Stomach smooth muscle (tissue), 2 donors: ENCODE measurements at regions not wholly inside any gene's neighbourhood (a gene's known extent, or its start where the extent isn't known, plus 50 kb on each side); places are given as distances from the start of the nearest gene placed in this dataset.
"Not testable (repeated sequence)": the region's sequence is repeated elsewhere in the genome, so short reads cannot be mapped to it uniquely, and the experiment has no call there.

Source experiments
- H3K27ac ChIP-seq: one replicate; pipeline ENCODE4 v1.7.0; 2013; ENCODE audit warnings: mild to moderate bottlenecking, low read length, inconsistent platforms
- H3K27me3 ChIP-seq, 2 donors: one replicate each; pipeline ENCODE4 v1.7.0; 2013; ENCODE audit warnings: low read length in 2 of 2; ENCODE audit not compliant: insufficient read depth in 2 of 2, control insufficient read depth in 1 of 2
- H3K36me3 ChIP-seq, 2 donors: one replicate each; pipeline ENCODE4 v1.7.0; 2013; ENCODE audit warnings: low read length in 2 of 2; ENCODE audit not compliant: control insufficient read depth in 2 of 2, insufficient read depth in 2 of 2
- H3K4me1 ChIP-seq: one replicate; pipeline ENCODE4 v1.7.0; 2013; ENCODE audit warnings: low read length; ENCODE audit not compliant: control insufficient read depth, insufficient read depth
- H3K4me3 ChIP-seq, 2 donors: one replicate each; pipeline ENCODE4 v1.7.0; 2013; ENCODE audit warnings: low read length in 2 of 2
- H3K9ac ChIP-seq, 2 donors: one replicate each; pipeline ENCODE4 v1.7.0; 2013; ENCODE audit warnings: low read length in 2 of 2, mild to moderate bottlenecking in 1 of 2
- H3K9me3 ChIP-seq, 2 donors: one replicate each; pipeline ENCODE4 v1.7.0; 2013; ENCODE audit warnings: low read length in 2 of 2; ENCODE audit not compliant: control insufficient read depth in 2 of 2
- donor health status: healthy.
- donor health status: Pancreatic carcinoma.

DNA sequence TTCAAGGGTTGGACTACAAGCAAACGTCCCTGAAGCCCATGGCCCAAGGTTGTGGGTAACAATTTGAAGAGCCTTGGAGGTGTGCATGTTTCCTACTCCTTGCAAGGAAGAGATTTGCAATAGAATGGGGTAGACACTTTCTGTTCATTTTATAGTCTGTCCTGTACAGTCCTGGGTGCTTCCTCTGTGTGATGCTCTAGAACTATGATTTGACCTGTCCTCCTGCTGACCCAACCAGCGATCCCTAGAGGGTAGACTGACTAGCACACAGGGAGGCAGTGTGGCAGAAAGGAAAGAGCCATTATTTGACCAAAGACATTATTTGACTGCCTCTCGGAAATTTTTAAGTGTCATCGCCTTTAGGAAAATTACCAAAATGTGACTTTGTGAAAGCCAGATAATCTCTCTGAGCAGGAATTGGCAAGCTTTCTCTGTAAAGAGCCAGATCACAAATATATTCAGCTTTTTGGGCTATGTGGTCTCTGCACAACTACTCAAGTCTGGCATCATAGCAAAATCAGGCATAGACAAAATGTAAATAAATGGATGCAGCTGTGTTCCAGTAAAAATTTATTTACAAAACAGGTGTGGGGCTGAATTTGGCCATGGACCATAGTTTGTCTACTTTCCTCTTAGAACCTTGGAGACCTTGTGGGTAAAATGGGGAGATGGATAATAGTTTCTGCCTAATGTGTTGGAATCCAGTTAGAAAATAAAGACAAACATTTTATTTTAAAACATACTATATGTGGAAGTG, 106.8 kb downstream of the DMRT2 start:
- no peak overlapping the region for H3K4me3 ChIP-seq
- no peaks in the 10 kb centered on the region for H3K27me3 ChIP-seq
- no peak overlapping the region for H3K27ac ChIP-seq
- H3K36me3 ChIP-seq: no peaks in the 10 kb centered on the region
- H3K9ac ChIP-seq: no peak overlapping the region
- no peaks in the 10 kb centered on the region for H3K9me3 ChIP-seq
- H3K4me1 ChIP-seq: no peaks in the 10 kb centered on the region

DNA sequence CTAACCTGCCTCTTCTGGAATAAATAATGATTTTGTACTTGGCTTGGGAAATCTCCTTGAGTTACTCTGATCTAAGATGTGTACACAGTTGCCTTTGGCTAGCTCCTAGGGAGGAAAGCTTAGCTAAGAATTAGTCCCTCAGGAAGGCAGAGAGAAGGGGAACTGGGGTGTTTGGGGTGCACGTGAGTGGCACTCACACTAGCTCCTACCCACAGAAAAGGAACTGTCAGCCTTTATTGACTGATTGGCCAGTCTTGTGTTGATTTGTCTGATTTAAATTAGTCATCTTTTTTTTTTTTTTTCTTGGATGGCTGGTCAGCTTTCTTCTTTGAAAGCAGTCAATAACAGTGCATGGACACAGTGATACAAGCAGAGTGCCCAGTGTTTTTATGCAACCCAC, 107.7 kb downstream of the DMRT2 start:
- no peak overlapping the region for H3K9ac ChIP-seq
- H3K36me3 ChIP-seq: no peaks in the 10 kb centered on the region
- H3K4me1 ChIP-seq: no peaks in the 10 kb centered on the region
- no peaks in the 10 kb centered on the region for H3K9me3 ChIP-seq
- no peak overlapping the region for H3K4me3 ChIP-seq
- H3K27me3 ChIP-seq: no peaks in the 10 kb centered on the region
- no peak overlapping the region for H3K27ac ChIP-seq

DNA sequence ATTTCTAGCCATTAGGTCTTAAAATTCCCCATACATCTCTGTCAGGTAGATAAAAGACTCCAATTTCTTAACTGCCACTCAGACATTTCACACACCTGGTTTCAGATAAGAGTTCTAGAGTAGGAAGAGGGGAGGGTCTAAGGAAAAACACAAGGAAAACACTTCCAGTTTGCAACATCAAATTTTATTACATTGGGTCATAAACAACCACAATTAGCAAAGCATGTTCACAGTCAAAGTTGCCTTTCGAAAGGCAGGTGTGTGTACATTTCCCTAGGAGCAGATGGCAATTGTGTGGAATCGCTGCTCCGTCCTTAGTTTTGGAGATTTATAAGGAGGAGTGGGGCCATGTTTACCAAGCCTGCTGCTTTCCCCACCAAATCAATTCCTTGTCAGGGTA, 120.8 kb downstream of the DMRT2 start:
- no peak overlapping the region for H3K4me3 ChIP-seq
- no peak overlapping the region for H3K27ac ChIP-seq
- H3K36me3 ChIP-seq: no peaks in the 10 kb centered on the region
- no peaks in the 10 kb centered on the region for H3K4me1 ChIP-seq
- peaks cover 4 to 9% of the 10 kb centered on the region in 2 donors for H3K9me3 ChIP-seq
- H3K9ac ChIP-seq: no peak overlapping the region
- no peaks in the 10 kb centered on the region for H3K27me3 ChIP-seq

DNA sequence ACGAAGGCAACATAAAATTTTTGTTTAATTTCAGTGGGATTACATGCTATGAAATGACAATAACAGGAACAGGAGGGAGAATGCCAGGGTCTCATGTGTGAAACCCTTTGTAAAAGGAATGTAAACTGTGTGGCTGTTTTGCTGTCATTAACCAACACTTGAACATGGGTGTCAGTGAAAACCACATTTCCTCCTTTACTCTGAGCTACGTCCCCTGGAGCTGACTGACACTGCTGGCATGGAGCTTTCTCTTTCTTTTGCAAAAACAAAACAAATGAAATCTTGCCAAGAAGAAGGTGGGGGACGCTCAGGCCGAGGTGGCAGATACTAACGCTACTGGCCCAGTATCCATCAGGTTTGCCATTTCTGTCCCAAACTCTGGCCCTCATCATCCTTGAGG, 121.4 kb downstream of the DMRT2 start:
- no peak overlapping the region for H3K4me3 ChIP-seq
- H3K27ac ChIP-seq: no peak overlapping the region
- no peak overlapping the region for H3K9ac ChIP-seq
- H3K36me3 ChIP-seq: no peaks in the 10 kb centered on the region
- no peaks in the 10 kb centered on the region for H3K27me3 ChIP-seq
- H3K9me3 ChIP-seq: peaks cover 4 to 9% of the 10 kb centered on the region in 2 donors
- H3K4me1 ChIP-seq: no peaks in the 10 kb centered on the region

DNA sequence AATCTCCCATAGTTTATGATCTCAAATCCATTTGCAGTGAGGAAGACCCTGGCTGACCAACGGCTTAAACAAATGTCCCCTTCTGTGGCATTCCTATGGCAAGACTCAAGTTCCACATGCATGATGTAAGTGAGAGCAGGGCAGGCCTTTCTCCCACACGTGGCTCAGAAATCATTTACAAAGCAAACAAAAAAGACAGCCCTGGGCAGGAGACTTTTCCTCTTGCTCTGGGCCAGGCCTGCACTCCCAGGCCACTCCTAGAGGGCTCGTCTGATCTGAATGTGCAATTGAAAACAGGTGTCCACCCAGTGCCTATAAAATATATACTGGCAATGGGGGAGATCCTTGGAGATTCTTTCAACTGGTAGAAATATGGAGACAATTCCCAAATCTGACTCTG, 123.1 kb downstream of the DMRT2 start:
- Histone ChIP-seq H3K9me3 (peaks cover 4 to 7% of the 10 kb centered on the region in 2 donors), H3K4me1 (no peaks in the 10 kb centered on the region), H3K27ac (no peak overlapping the region), H3K36me3 (no peaks in the 10 kb centered on the region), H3K27me3 (no peaks in the 10 kb centered on the region), H3K9ac (no peak overlapping the region), H3K4me3 (no peak overlapping the region)

DNA sequence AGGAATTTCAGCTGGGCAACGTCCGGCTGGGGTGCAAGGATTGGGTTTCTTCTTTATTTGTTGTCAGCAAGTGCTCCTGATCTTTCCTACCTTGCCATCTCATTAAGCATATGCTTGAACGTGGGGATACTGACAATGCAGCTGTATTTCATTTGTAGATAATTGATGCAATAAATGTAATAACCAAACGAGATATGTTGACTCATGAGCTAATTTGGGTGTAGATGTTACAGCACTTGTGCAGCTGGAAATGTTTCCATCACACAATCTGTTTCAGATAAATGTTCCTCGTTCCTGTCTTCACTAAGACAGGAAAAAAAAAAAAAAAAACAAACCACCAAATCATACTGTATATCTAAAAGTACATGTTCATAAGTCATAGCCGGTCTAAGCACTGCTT, 123.8 kb downstream of the DMRT2 start:
- Histone ChIP-seq H3K36me3 (no peaks in the 10 kb centered on the region), H3K4me3 (no peak overlapping the region), H3K27ac (no peak overlapping the region), H3K9me3 (peaks cover 1 to 4% of the 10 kb centered on the region in 2 donors), H3K27me3 (no peaks in the 10 kb centered on the region), H3K9ac (no peak overlapping the region), H3K4me1 (no peaks in the 10 kb centered on the region)

DNA sequence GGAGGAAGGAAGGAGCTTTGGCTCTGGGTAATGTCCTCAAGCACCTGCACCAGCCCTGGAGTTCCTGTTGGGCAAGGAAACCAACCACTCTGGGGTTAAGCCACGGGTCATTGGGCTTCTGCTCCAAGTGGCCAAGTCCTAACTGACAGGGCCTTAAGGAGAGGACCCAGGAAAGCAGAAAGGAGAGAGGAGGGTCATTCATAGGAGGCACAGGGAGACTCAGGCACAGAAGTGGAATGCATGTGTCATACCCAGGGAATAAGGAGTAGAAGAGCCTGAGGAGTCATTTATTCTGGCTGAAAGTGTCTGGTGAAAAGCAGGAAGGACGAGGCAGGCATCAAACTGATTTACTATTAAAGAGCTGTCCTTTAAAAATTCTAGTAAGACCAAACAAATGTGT, 129.2 kb downstream of the DMRT2 start:
- H3K27ac ChIP-seq: no peak overlapping the region
- no peak overlapping the region for H3K9ac ChIP-seq
- H3K36me3 ChIP-seq: no peaks in the 10 kb centered on the region
- no peak overlapping the region for H3K4me3 ChIP-seq
- no peaks in the 10 kb centered on the region for H3K4me1 ChIP-seq
- peaks cover 0 to 5% of the 10 kb centered on the region in 2 donors for H3K9me3 ChIP-seq
- no peaks in the 10 kb centered on the region for H3K27me3 ChIP-seq

DNA sequence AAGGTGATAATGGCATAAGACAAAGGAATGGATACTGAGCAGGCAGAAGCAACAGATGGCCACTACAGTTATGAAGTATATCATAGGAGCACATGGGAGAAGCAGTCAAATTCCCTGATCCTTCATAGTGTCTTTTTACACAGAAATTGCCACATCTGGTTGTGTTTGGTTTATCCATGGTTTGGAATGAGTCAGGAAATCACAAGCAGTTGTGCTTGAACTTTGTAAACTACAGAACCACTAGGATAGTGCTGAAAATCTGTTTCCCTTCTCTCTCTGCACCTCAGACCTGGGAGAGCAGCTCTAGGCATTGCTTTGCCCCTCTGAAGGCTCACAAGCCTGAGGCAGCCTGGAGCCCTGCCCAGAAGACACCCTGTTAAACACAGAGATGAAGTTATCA, 134.0 kb downstream of the DMRT2 start:
- H3K9ac ChIP-seq: no peak overlapping the region
- no peaks in the 10 kb centered on the region for H3K27me3 ChIP-seq
- peaks cover 4 to 5% of the 10 kb centered on the region in 2 donors for H3K9me3 ChIP-seq
- H3K36me3 ChIP-seq: no peaks in the 10 kb centered on the region
- no peak overlapping the region for H3K27ac ChIP-seq
- no peaks in the 10 kb centered on the region for H3K4me1 ChIP-seq
- no peak overlapping the region for H3K4me3 ChIP-seq

DNA sequence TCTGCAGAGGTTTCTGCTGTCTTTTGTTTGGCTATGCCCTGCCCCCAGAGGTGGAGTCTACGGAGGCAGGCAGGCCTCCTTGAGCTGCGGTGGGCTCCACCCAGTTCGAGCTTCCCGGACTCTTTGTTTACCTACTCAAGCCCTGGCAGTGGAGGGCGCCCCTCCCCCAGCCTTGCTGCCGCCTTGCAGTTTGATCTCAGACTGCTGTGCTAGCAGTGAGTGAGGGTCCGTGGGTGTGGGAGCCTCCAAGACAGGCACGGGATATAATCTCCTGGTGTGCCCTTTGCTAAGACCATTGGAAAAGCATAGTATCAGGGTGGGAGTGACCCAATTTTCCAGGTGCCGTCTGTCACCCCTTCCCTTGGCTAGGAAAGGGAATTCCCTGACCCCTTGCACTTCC, 137.0 kb downstream of the DMRT2 start:
- not testable (repeated sequence) for H3K4me3 ChIP-seq, H3K9me3 ChIP-seq, H3K27me3 ChIP-seq, H3K4me1 ChIP-seq, H3K36me3 ChIP-seq, H3K27ac ChIP-seq, H3K9ac ChIP-seq

DNA sequence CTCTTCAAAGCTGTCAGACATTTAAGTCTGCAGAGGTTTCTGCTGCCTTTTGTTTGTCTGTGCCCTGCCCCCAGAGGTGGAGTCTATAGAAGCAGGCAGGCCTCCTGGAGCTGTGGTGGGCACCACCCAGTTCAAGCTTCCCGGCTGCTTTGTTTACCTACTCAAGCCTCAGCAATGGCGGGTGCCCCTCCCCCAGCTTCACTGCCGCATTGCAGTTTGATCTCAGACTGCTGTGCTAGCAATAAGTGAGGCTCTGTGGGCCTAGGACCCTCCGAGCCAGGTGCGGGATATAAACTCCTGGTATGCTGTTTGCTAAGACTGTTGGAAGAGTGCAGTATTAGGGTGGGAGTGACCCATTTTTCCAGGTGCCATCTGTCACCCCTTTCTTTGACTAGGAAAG, 145.5 kb downstream of the DMRT2 start:
- H3K9ac ChIP-seq, H3K4me3 ChIP-seq, H3K27me3 ChIP-seq, H3K27ac ChIP-seq, H3K36me3 ChIP-seq, H3K4me1 ChIP-seq, H3K9me3 ChIP-seq: not testable (repeated sequence)

DNA sequence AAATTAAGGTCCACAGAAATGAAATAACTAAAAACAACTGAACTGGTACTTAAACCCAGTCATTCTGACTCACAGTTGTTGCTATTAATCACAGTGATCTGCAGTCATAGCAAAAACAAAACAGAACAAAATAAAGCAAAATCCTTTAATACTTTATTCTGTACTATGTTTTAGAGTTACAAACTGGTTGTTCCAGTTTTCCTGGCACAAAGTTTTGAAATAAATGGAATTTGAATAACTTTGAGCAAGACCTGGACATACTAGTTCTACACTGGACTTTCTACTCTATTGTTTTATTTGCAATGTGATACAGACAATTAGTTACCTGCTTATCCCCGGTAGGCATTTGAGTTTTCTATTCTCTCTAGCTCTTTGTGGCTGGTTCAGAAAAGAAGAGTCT, 147.9 kb downstream of the DMRT2 start:
- Histone ChIP-seq H3K27ac (no peak overlapping the region), H3K36me3 (no peaks in the 10 kb centered on the region), H3K4me1 (no peaks in the 10 kb centered on the region), H3K9ac (no peak overlapping the region), H3K4me3 (no peak overlapping the region), H3K27me3 (no peaks in the 10 kb centered on the region), H3K9me3 (no peaks in the 10 kb centered on the region)
